ENCODE measurements at regions not wholly inside any gene's neighbourhood (a gene's known extent, or its start where the extent isn't known, plus 50 kb on each side); places are given as distances from the start of the nearest gene placed in this dataset.

DNA sequence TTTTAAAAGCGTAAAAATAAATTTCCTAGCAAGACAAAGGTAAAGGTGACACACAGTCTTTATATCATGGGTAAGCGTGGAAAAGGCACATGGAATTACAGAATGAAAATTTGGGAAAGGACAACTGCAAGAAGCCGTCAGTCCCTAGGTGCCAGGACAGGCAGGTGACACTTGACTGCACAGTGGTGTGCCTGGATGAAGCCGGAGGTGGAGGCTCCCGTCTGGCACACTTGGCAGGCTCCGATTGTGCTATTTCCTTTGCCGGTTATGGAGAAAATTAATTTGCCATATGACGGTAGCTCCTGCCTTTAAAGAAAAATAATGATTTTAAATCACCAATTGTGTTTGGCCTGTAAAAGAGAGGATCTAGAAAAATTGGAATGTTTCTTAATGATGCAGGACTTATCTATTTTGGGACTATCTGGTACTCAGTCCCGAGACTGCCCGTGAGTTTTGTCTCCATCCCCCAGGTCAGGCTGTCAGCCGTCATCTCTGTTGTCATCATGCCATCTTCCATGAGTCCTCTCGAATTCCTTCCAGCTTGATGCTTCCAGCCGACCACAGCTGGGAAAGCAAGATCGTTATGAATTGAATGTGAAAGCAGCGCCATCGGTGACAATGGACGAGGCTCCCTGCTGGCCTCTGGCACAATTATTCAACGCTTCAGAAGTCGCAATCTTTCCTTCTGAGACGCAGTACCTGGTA lies 56.2 kb upstream of the MGMT start:
- BruUV-seq (replicated peaks), result no TSS peak
- TF ChIP-seq JUN (IDR thresholded peaks at IDR 0.05; ENCODE audit: borderline replicate concordance, low read depth, low read length) (no peak), JUN (CRISPR knock-in tag; IDR thresholded peaks at IDR 0.05; ENCODE audit: borderline replicate concordance) (no peak), ZNF165 (CRISPR knock-in tag; IDR thresholded peaks at IDR 0.05; ENCODE audit: borderline replicate concordance) (no peak), RCOR1 (IDR thresholded peaks at IDR 0.05; ENCODE audit: borderline replicate concordance in 1 of 2, low read depth in 2 of 2, low read length in 2 of 2) (no peak), CBX3 (IDR thresholded peaks at IDR 0.05; ENCODE audit: borderline replicate concordance in 1 of 2, low read length in 2 of 2) (no peak), PCBP2 (IDR thresholded peaks at IDR 0.05; ENCODE audit: low read depth, low read length, poor library complexity, severe bottlenecking) (no peak), ZNF146 (CRISPR knock-in tag; IDR thresholded peaks at IDR 0.05; ENCODE audit: unreplicated experiment) (no peak), ZNF384 (IDR thresholded peaks at IDR 0.05; ENCODE audit: low read depth, low read length) (no peak), PTBP1 (IDR thresholded peaks at IDR 0.05; ENCODE audit: low read depth, low read length) (no peak), NFIC (IDR thresholded peaks at IDR 0.05) (no peak), HLTF (IDR thresholded peaks at IDR 0.05) (no peak), ATF2 (CRISPR knock-in tag; IDR thresholded peaks at IDR 0.05) (no peak)
- TF ChIP-seq, protein P1, sequence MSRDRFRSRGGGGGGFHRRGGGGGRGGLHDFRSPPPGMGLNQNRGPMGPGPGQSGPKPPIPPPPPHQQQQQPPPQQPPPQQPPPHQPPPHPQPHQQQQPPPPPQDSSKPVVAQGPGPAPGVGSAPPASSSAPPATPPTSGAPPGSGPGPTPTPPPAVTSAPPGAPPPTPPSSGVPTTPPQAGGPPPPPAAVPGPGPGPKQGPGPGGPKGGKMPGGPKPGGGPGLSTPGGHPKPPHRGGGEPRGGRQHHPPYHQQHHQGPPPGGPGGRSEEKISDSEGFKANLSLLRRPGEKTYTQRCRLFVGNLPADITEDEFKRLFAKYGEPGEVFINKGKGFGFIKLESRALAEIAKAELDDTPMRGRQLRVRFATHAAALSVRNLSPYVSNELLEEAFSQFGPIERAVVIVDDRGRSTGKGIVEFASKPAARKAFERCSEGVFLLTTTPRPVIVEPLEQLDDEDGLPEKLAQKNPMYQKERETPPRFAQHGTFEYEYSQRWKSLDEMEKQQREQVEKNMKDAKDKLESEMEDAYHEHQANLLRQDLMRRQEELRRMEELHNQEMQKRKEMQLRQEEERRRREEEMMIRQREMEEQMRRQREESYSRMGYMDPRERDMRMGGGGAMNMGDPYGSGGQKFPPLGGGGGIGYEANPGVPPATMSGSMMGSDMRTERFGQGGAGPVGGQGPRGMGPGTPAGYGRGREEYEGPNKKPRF (IDR thresholded peaks at IDR 0.05; ENCODE audit: low read depth, low read length), result no peak
- intact Hi-C loops (cut with micrococcal nuclease) (no loop called here), in situ Hi-C loops (cut with MboI) (no loop called here)
- H4K20me1 ChIP-seq (replicated peaks; ENCODE audit: control insufficient read depth, insufficient read depth, low read length), result no peaks in the 10 kb centered on the region
- no peak overlapping the region for H3K4me3 ChIP-seq
- H3K36me3 ChIP-seq (ENCODE audit: control insufficient read depth, insufficient read depth, low read length), result no peaks in the 10 kb centered on the region
- CTCF ChIA-PET (ENCODE audit: low intra/inter-chr PET ratio), result no interaction called here
- no peak overlapping the region for H2AFZ ChIP-seq (ENCODE audit: low read depth, low read length)
- no peaks in the 10 kb centered on the region for H3K79me2 ChIP-seq (ENCODE audit: control insufficient read depth, insufficient read depth, low read length)
- H3K4me2 ChIP-seq (ENCODE audit: insufficient read depth, low read length), result no peak overlapping the region
- no peak overlapping the region for H3K27ac ChIP-seq (ENCODE audit: extremely low read depth, low read depth, low read length)
- WGBS (ENCODE audit: insufficient coverage, low coverage, missing lambda C conversion rate), result 0% methylated on average over 18 of the region's 20 CpGs
- no peak overlapping the region for H3K9ac ChIP-seq (ENCODE audit: insufficient read depth in 1 of 2, low read depth in 2 of 2, low read length in 2 of 2)
- no peaks in the 10 kb centered on the region for H3K4me1 ChIP-seq (replicated peaks in 1 of 2; ENCODE audit: control insufficient read depth in 2 of 2, insufficient read depth in 2 of 2, low read length in 2 of 2)
- DNase-seq (ENCODE audit: extremely low read depth in 1 of 4, low spot score in 3 of 4) (no peak), ATAC-seq (no peak), FAIRE-seq (no peak)
- H3K9me1 ChIP-seq (ENCODE audit: control insufficient read depth, insufficient read depth, low read length), result no peaks in the 10 kb centered on the region
- H3K27me3 ChIP-seq (ENCODE audit: control insufficient read depth in 2 of 2, insufficient read depth in 2 of 2, low read length in 2 of 2), result peaks cover 0 to 7% of the 10 kb centered on the region in 2 experiments; a peak in 3 of 5 replicates
- POLR2A ChIA-PET, result no interaction called here
- H3K9me3 ChIP-seq (replicated peaks; ENCODE audit: control insufficient read depth, insufficient read depth, low read depth, low read length), result no peaks in the 10 kb centered on the region

Measured in K562 (cell line).